Hepatocyte (in vitro differentiated cells): ENCODE measurements at regions not wholly inside any gene's neighbourhood (a gene's known extent, or its start where the extent isn't known, plus 50 kb on each side); places are given as distances from the start of the nearest gene placed in this dataset.

ENCODE experiments used
- EZH2 ChIP-seq: fragments of 200-600 bp; sonication (generic); IDR thresholded peaks from 2 replicates; pipeline ENCODE4 v1.6.1; 2016; ENCODE audit warnings: antibody characterized with exemption, mild to moderate bottlenecking, borderline replicate concordance
- TF ChIP-seq, protein P1 (sequence below): fragments of 200-600 bp; sonication (generic); IDR thresholded peaks from 2 replicates; pipeline ENCODE4 v1.5.1; 2016; ENCODE audit warnings: antibody characterized with exemption, mild to moderate bottlenecking; ENCODE audit not compliant: poor library complexity

DNA sequence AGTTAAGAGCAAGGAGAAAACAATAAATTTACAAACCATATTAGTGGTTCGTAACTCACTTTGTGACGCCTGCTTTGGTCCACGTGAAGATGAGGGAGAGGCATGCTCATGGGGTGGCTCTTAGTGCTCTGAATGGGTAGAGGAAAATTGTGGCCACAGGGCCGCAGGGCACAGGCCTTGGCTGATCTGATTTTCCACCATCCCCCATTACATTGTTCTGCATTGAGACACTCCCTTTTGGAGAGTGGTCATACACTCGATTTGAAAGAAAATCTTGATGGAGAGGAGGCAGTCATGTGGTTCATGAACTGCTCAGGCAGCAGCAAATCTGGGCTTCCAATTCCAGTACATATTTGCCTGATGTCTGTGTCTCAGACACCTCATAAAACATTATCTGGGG is 815.2 kb downstream of the UQCRFS1 start:
- TF ChIP-seq, protein P1, sequence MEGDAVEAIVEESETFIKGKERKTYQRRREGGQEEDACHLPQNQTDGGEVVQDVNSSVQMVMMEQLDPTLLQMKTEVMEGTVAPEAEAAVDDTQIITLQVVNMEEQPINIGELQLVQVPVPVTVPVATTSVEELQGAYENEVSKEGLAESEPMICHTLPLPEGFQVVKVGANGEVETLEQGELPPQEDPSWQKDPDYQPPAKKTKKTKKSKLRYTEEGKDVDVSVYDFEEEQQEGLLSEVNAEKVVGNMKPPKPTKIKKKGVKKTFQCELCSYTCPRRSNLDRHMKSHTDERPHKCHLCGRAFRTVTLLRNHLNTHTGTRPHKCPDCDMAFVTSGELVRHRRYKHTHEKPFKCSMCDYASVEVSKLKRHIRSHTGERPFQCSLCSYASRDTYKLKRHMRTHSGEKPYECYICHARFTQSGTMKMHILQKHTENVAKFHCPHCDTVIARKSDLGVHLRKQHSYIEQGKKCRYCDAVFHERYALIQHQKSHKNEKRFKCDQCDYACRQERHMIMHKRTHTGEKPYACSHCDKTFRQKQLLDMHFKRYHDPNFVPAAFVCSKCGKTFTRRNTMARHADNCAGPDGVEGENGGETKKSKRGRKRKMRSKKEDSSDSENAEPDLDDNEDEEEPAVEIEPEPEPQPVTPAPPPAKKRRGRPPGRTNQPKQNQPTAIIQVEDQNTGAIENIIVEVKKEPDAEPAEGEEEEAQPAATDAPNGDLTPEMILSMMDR: no peak
- TF ChIP-seq EZH2: no peak
